ENCODE measurements at regions not wholly inside any gene's neighbourhood (a gene's known extent, or its start where the extent isn't known, plus 50 kb on each side); places are given as distances from the start of the nearest gene placed in this dataset.

DNA sequence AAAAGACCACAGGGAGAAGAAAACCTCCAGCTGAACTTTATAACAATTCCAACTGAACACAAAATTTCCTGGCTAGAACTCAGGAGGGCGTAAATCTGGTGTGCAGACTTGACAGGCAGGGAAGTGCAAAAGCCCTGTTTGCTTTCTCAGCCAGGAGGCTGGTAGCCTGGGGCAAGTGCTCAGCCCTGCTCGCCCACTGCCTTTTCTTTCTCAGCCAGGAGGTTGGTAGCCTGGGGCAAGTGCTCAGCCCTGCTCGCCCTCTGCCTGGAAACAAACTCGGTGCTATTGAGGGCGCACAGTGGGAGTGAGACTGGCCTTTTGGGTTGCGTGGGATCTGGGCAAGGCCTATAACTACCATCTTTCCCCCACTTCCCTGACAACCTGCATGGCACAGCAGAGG lies 275.4 kb upstream of the MAOA start:
- no peak for TF ChIP-seq POLR2AphosphoS5 (IDR thresholded peaks at IDR 0.05; ENCODE audit: borderline replicate concordance, low read depth, low read length)
- no peak for TF ChIP-seq EZH2 (IDR thresholded peaks at IDR 0.05)
- no peak for TF ChIP-seq FOXP2 (optimal IDR thresholded peaks at IDR 0.05; ENCODE audit: control extremely low read depth, extremely low read length, insufficient read depth)

Measured in SK-N-MC (cell line).